GM12891 (cell line): ENCODE measurements at regions not wholly inside any gene's neighbourhood (a gene's known extent, or its start where the extent isn't known, plus 50 kb on each side); places are given as distances from the start of the nearest gene placed in this dataset.

Experiments used
- DNase-seq: peaks from one replicate; pipeline ENCODE4 v3.0.0; 2011; ENCODE audit warnings: low spot score; ENCODE audit not compliant: insufficient read length
- FAIRE-seq: peaks from 2 replicates; lab custom pipeline; 2011; peaks lifted over from hg19 to GRCh38; lab: Jason Lieb, UNC
- PAX5 ChIP-seq: IDR thresholded peaks from 2 replicates; pipeline ENCODE4 v1.6.1; 2011; ENCODE audit warnings: low read length, moderate library complexity, mild to moderate bottlenecking; ENCODE audit not compliant: insufficient read depth, severe bottlenecking
- POLR2A ChIP-seq: IDR thresholded peaks from 2 replicates; pipeline ENCODE4 v1.6.1; 2011; ENCODE audit warnings: low read depth, low read length, control low read depth
- POLR2AphosphoS5 ChIP-seq: IDR thresholded peaks from 2 replicates; pipeline ENCODE4 v1.6.1; 2011; ENCODE audit warnings: low read depth, low read length, control low read depth
- POU2F2 ChIP-seq: IDR thresholded peaks from 2 replicates; pipeline ENCODE4 v1.6.1; 2011; ENCODE audit warnings: low read depth, mild to moderate bottlenecking, control low read depth, low read length, moderate library complexity
- SPI1 ChIP-seq: IDR thresholded peaks from 2 replicates; pipeline ENCODE4 v1.6.1; 2011; ENCODE audit warnings: low read depth, low read length, control low read depth
- TAF1 ChIP-seq: IDR thresholded peaks from 2 replicates; pipeline ENCODE4 v1.6.1; 2011; ENCODE audit warnings: low read depth, low read length, control low read depth

- TF ChIP-seq PAX5 (no peak), TAF1 (no peak), POLR2AphosphoS5 (no peak), POLR2A (no peak), SPI1 (no peak), POU2F2 (no peak)
- DNase-seq (no peak), FAIRE-seq (no peak)
Measured at GRCh38 chr3:165355316-165355715, 159.1 kb upstream of the SLITRK3 start.

GRCh38 chr3:165347526-165347925 lies 151.3 kb upstream of the SLITRK3 start:
- FAIRE-seq = no peak
- DNase-seq = no peak
- TF ChIP-seq PAX5 = no peak
- TF ChIP-seq POU2F2 = no peak
- no peak for TF ChIP-seq TAF1

DNA sequence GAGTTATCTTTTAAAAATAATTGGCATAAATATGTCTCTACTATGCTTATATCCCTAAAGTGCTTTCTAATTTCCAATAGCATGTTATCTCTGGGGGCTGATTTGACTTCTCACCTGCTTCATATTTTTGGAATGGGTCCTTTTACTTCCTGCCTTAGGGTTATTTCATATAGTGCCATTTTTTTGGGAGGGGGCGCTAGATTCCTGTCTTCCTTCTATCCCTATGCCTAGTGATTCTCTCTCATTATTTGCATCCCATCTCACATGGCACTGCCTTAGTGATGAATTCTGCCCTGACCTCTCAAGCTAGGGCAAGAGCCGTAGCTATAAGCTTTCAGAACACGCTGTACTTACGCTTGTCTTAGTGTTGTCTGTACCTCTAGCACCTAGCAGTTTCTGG lies 150.3 kb upstream of the SLITRK3 start:
- DNase-seq (no peak), FAIRE-seq (no peak)
- TF ChIP-seq TAF1 (no peak), SPI1 (no peak), POU2F2 (no peak), PAX5 (no peak), POLR2AphosphoS5 (no peak), POLR2A (no peak)

- TF ChIP-seq POLR2AphosphoS5 = no peak
- TF ChIP-seq TAF1 = no peak
- no peak for TF ChIP-seq POU2F2
- FAIRE-seq = no peak
- no peak for DNase-seq
Measured at GRCh38 chr3:165343185-165343584, 147.0 kb upstream of the SLITRK3 start.

DNA sequence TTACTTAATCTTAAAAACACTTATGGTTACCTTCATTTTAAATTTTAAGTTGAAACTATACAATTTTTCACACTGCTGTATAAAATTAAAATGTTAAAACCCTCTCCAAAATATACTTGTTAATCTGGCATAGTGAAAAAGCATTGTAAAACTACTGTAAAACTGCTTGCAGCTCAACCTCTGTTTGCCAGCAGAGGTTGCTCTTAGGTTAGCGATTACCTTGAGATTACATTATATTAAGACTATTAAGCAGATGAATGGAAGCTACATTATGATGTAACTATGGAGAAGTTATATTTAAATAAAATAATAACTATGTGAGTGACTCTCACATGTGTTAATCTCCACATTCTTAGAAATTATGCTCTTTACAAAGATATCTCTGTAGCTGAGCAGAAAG lies 143.6 kb upstream of the SLITRK3 start:
- FAIRE-seq (no peak), DNase-seq (no peak)
- TF ChIP-seq PAX5 (no peak), POU2F2 (no peak), POLR2A (no peak), TAF1 (no peak), POLR2AphosphoS5 (no peak), SPI1 (no peak)

DNA sequence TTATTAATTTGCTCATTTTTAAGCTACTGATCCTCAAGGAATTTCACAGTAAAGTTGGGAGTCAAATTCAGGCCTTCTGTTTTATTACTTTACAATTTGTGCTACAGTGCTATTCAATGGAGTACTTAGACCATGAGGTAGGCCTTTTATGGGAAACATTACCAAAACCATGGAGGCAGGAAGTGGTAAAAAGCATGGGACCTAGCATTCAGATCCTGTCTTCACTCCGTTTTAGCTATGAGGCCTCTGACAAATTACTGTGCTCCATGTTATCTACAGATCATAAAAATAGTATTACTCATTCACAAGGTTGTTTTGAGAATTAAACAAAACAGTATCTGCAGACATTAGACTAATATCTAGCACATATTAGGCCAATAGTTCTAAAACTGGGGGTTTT lies 140.6 kb upstream of the SLITRK3 start:
- TF ChIP-seq SPI1 (no peak), TAF1 (no peak), PAX5 (no peak), POLR2AphosphoS5 (no peak), POU2F2 (no peak), POLR2A (no peak)
- DNase-seq = no peak
- FAIRE-seq = no peak
